Neural cell (in vitro differentiated cells): ENCODE measurements at regions not wholly inside any gene's neighbourhood (a gene's known extent, or its start where the extent isn't known, plus 50 kb on each side); places are given as distances from the start of the nearest gene placed in this dataset.

ENCODE experiments used
- H2AFZ ChIP-seq: fragments of 200-600, 300-800 bp; sonication (generic), shearing (Covaris generic); 2 replicates; pipeline ENCODE4 v1.6.0; 2014; ENCODE audit warnings: low read depth, mild to moderate bottlenecking, antibody characterized with exemption, low read length, moderate library complexity
- H3F3A ChIP-seq: fragments of 200-600 bp; shearing (Covaris generic); 2 replicates; pipeline ENCODE4 v1.6.1; 2016; ENCODE audit warnings: mild to moderate bottlenecking, moderate library complexity, mixed read lengths, antibody characterized with exemption, low read length; ENCODE audit not compliant: insufficient read depth, poor library complexity, severe bottlenecking
- H3K27ac ChIP-seq: fragments of 200-600, 300-800 bp; sonication (generic), shearing (Covaris generic); 2 replicates; pipeline ENCODE4 v1.5.1; 2014; ENCODE audit warnings: mild to moderate bottlenecking, low read length, moderate library complexity
- H3K27me3 ChIP-seq: fragments of 300-800, 200-600 bp; sonication (generic), shearing (Covaris generic); 2 replicates; pipeline ENCODE4 v1.6.0; 2014; ENCODE audit warnings: mild to moderate bottlenecking, low read depth, low read length, moderate library complexity; ENCODE audit not compliant: insufficient read depth
- H3K36me3 ChIP-seq: fragments of 300-800, 200-600 bp; sonication (generic), shearing (Covaris generic); 2 replicates; pipeline ENCODE4 v1.5.1; 2014; ENCODE audit warnings: mild to moderate bottlenecking, antibody characterized with exemption, low read length, moderate library complexity; ENCODE audit not compliant: insufficient read depth
- H3K4me2 ChIP-seq: fragments of 300-800, 200-600 bp; sonication (generic), shearing (Covaris generic); 2 replicates; pipeline ENCODE4 v1.6.0; 2014; ENCODE audit warnings: mild to moderate bottlenecking, low read length
- H3K4me3 ChIP-seq: fragments of 300-800, 200-600 bp; sonication (generic), shearing (Covaris generic); 2 replicates; pipeline ENCODE4 v1.5.1; 2014; ENCODE audit warnings: mild to moderate bottlenecking, low read length, moderate library complexity
- H3K79me2 ChIP-seq: fragments of 200-600 bp; shearing (Covaris generic); replicated peaks from 2 replicates; pipeline ENCODE4 v1.6.0; 2014; ENCODE audit warnings: mild to moderate bottlenecking, low read length, moderate library complexity; ENCODE audit not compliant: insufficient read depth
- H3K9ac ChIP-seq: fragments of 300-800, 200-600 bp; sonication (generic), shearing (Covaris generic); 2 replicates; pipeline ENCODE4 v1.6.1; 2016; ENCODE audit warnings: mild to moderate bottlenecking, low read length, mixed read lengths
- H3K9me2 ChIP-seq: fragments of 200-600 bp; shearing (Covaris generic); 2 replicates; pipeline ENCODE4 v1.6.1; 2016; ENCODE audit warnings: mild to moderate bottlenecking, low read length, mixed read lengths; ENCODE audit not compliant: insufficient read depth
- H3K9me3 ChIP-seq: fragments of 200-600, 300-800 bp; sonication (generic), shearing (Covaris generic); 2 replicates; pipeline ENCODE4 v1.6.1; 2016; ENCODE audit warnings: mild to moderate bottlenecking, mixed run types, low read length, moderate library complexity, mixed read lengths
- H4K20me1 ChIP-seq: fragments of 200-600 bp; shearing (Covaris generic); 2 replicates; pipeline ENCODE4 v1.6.1; 2016; ENCODE audit warnings: mild to moderate bottlenecking, mixed run types; ENCODE audit not compliant: insufficient read depth
- CTCF ChIP-seq: fragments of 450-650 bp; IDR thresholded peaks from 2 replicates; pipeline ENCODE4 v1.5.1; 2014; ENCODE audit warnings: antibody characterized with exemption, mild to moderate bottlenecking, moderate library complexity; ENCODE audit not compliant: poor library complexity, severe bottlenecking
- EP300 ChIP-seq: fragments of 450-650 bp; conservative IDR thresholded peaks from 2 replicates; pipeline ENCODE4 v1.6.1; 2014; ENCODE audit warnings: antibody characterized with exemption, mild to moderate bottlenecking, moderate library complexity; ENCODE audit not compliant: poor library complexity, severe bottlenecking
- EZH2 ChIP-seq: fragments of 200-600, 300-800 bp; shearing (Covaris generic), sonication (generic); IDR thresholded peaks from 2 replicates; pipeline ENCODE4 v1.6.1; 2014; ENCODE audit warnings: antibody characterized with exemption, low read length, borderline replicate concordance, mild to moderate bottlenecking; ENCODE audit not compliant: insufficient read depth, poor library complexity, severe bottlenecking
- MXI1 ChIP-seq: fragments of 450-650 bp; conservative IDR thresholded peaks from 2 replicates; pipeline ENCODE4 v1.6.1; 2014; ENCODE audit warnings: antibody characterized with exemption, mild to moderate bottlenecking; ENCODE audit not compliant: poor library complexity, severe bottlenecking
- POLR2AphosphoS5 ChIP-seq: IDR thresholded peaks from 2 replicates; pipeline ENCODE4 v1.6.1; 2012
- RAD21 ChIP-seq: fragments of 450-650 bp; conservative IDR thresholded peaks from 2 replicates; pipeline ENCODE4 v1.6.1; 2014; ENCODE audit warnings: antibody characterized with exemption, mild to moderate bottlenecking, moderate library complexity
- REST ChIP-seq: IDR thresholded peaks from 2 replicates; pipeline ENCODE4 v1.6.1; 2012; ENCODE audit warnings: borderline replicate concordance
- SMC3 ChIP-seq: fragments of 450-650 bp; conservative IDR thresholded peaks from 2 replicates; pipeline ENCODE4 v1.6.1; 2014; ENCODE audit warnings: antibody characterized with exemption, mild to moderate bottlenecking, moderate library complexity; ENCODE audit not compliant: poor library complexity
- TAF1 ChIP-seq: IDR thresholded peaks from 2 replicates; pipeline ENCODE4 v1.6.1; 2012; ENCODE audit warnings: low read depth

- no peak overlapping the region for H3K4me3 ChIP-seq
- H3K4me2 ChIP-seq = no peak overlapping the region
- no peak overlapping the region for H2AFZ ChIP-seq
- no peaks in the 10 kb centered on the region for H3K9me3 ChIP-seq
- no peaks in the 10 kb centered on the region for H3K36me3 ChIP-seq
- H3K9ac ChIP-seq = no peak overlapping the region
- no peak overlapping the region for H3K27ac ChIP-seq
- H3K27me3 ChIP-seq = no peaks in the 10 kb centered on the region
- H3F3A ChIP-seq = no peaks in the 10 kb centered on the region
- no peaks in the 10 kb centered on the region for H4K20me1 ChIP-seq
- H3K9me2 ChIP-seq = no peaks in the 10 kb centered on the region
- TF ChIP-seq CTCF = no peak
- TF ChIP-seq POLR2AphosphoS5 = no peak
- TF ChIP-seq MXI1 = no peak
- no peak for TF ChIP-seq EP300
- no peak for TF ChIP-seq REST
- TF ChIP-seq RAD21 = no peak
- TF ChIP-seq EZH2 = no peak
- no peak for TF ChIP-seq SMC3
- TF ChIP-seq TAF1 = no peak
- H3K79me2 ChIP-seq = no peaks in the 10 kb centered on the region
Measured at GRCh38 chr2:21590026-21590690, 466.4 kb downstream of the TDRD15 start.

- H3K36me3 ChIP-seq = no peaks in the 10 kb centered on the region
- no peaks in the 10 kb centered on the region for H4K20me1 ChIP-seq
- no peak overlapping the region for H2AFZ ChIP-seq
- H3K4me3 ChIP-seq = no peak overlapping the region
- no peak overlapping the region for H3K9ac ChIP-seq
- H3F3A ChIP-seq = no peaks in the 10 kb centered on the region
- H3K27me3 ChIP-seq = no peaks in the 10 kb centered on the region
- H3K27ac ChIP-seq = no peak overlapping the region
- H3K4me2 ChIP-seq = no peak overlapping the region
- H3K9me3 ChIP-seq = no peaks in the 10 kb centered on the region
- no peaks in the 10 kb centered on the region for H3K79me2 ChIP-seq
- H3K9me2 ChIP-seq = no peaks in the 10 kb centered on the region
- TF ChIP-seq CTCF (no peak), POLR2AphosphoS5 (no peak), TAF1 (no peak), EP300 (no peak), RAD21 (no peak), REST (no peak), EZH2 (no peak), SMC3 (no peak), MXI1 (no peak)
Measured at GRCh38 chr2:21591926-21592325, 468.2 kb downstream of the TDRD15 start.
